ENCODE measurements at regions not wholly inside any gene's neighbourhood (a gene's known extent, or its start where the extent isn't known, plus 50 kb on each side); places are given as distances from the start of the nearest gene placed in this dataset.

- TF ChIP-seq TAF1 (IDR thresholded peaks at IDR 0.05; ENCODE audit: low read depth, low read length) (no peak), POLR2A (IDR thresholded peaks at IDR 0.05; ENCODE audit: low read depth, low read length) (no peak), POLR2AphosphoS5 (IDR thresholded peaks at IDR 0.05; ENCODE audit: low read depth, low read length) (no peak), POU2F2 (IDR thresholded peaks at IDR 0.05; ENCODE audit: low read depth, low read length) (no peak), SPI1 (IDR thresholded peaks at IDR 0.05; ENCODE audit: low read depth, low read length) (no peak), PAX5 (IDR thresholded peaks at IDR 0.05; ENCODE audit: insufficient read depth, low read length, severe bottlenecking) (no peak)
Observed at GRCh38 chr4:115360431-115360830, 247.0 kb upstream of the NDST4 start.

Data from GM12891 (cell line).